Hematopoietic multipotent progenitor cell (in vitro differentiated cells): ENCODE measurements at regions not wholly inside any gene's neighbourhood (a gene's known extent, or its start where the extent isn't known, plus 50 kb on each side); places are given as distances from the start of the nearest gene placed in this dataset.
A peak's percentile ranks its signal among the peaks of the same experiment; 100 is the strongest.

ENCODE experiments used
- DNase-seq, 3 donors: peaks; one replicate each; pipeline ENCODE4 v3.0.0-alpha.2; 2011 to 2015; ENCODE audit warnings: low read depth in 2 of 3, low spot score in 2 of 3

GRCh38 chr1:38477811-38478210 is 381.8 kb downstream of the RRAGC start:
- no peak for DNase-seq

- DNase-seq: no peak
Observed at GRCh38 chr1:38476850-38477178, 382.8 kb downstream of the RRAGC start.

GRCh38 chr1:38476111-38476849 is 383.3 kb downstream of the RRAGC start:
- no peak for DNase-seq

GRCh38 chr1:38475624-38476005 is 384.0 kb downstream of the RRAGC start:
- DNase-seq: no peak

GRCh38 chr1:38474738-38475623 is 384.6 kb downstream of the RRAGC start:
- peak in 1 of 3 donors; percentile 4 for DNase-seq

GRCh38 chr1:38466487-38466886 is 393.1 kb downstream of the RRAGC start:
- no peak for DNase-seq

GRCh38 chr1:38465460-38465859 is 394.1 kb downstream of the RRAGC start:
- DNase-seq: no peak

GRCh38 chr1:38464071-38464661 is 395.4 kb downstream of the RRAGC start:
- DNase-seq: no peak

- DNase-seq: no peak
Observed at GRCh38 chr1:38463074-38463473, 396.5 kb downstream of the RRAGC start.

- DNase-seq: no peak
Observed at GRCh38 chr1:38456531-38456876, 403.1 kb downstream of the RRAGC start.

GRCh38 chr1:38455829-38456530 is 403.6 kb downstream of the RRAGC start:
- no peak for DNase-seq

- no peak for DNase-seq
Observed at GRCh38 chr1:38454749-38455441, 404.7 kb downstream of the RRAGC start.

GRCh38 chr1:38454236-38454635 is 405.3 kb downstream of the RRAGC start:
- no peak for DNase-seq

- DNase-seq: no peak
Observed at GRCh38 chr1:38452246-38452645, 405.7 kb upstream of the POU3F1 start.

GRCh38 chr1:38451541-38451993 is 405.0 kb upstream of the POU3F1 start:
- DNase-seq: no peak

- DNase-seq: no peak
Observed at GRCh38 chr1:38448893-38449292, 402.3 kb upstream of the POU3F1 start.

GRCh38 chr1:38446936-38447335 is 400.3 kb upstream of the POU3F1 start:
- DNase-seq: no peak

- no peak for DNase-seq
Observed at GRCh38 chr1:38444770-38445442, 398.3 kb upstream of the POU3F1 start.

GRCh38 chr1:38444311-38444710 is 397.7 kb upstream of the POU3F1 start:
- DNase-seq: no peak

GRCh38 chr1:38440402-38440801 is 393.8 kb upstream of the POU3F1 start:
- DNase-seq: no peak
